Esophagus squamous epithelium (tissue), 4 donors: ENCODE measurements at regions not wholly inside any gene's neighbourhood (a gene's known extent, or its start where the extent isn't known, plus 50 kb on each side); places are given as distances from the start of the nearest gene placed in this dataset.

Experiments
- CTCF ChIP-seq, 6 experiments: fragments of 450-650 bp in 4 of 6; fragments of 200-600 bp in 2 of 6; sonication (generic) in 2 of 6; IDR thresholded peaks; one replicate each; pipeline ENCODE4 v1.5.1; 2016 to 2019; ENCODE audit warnings: antibody characterized with exemption in 6 of 6, mild to moderate bottlenecking in 4 of 6, moderate library complexity in 4 of 6
- POLR2A ChIP-seq, 4 donors: fragments of 450-650 bp; IDR thresholded peaks; one replicate each; pipeline ENCODE4 v1.6.1; 2017; ENCODE audit warnings: antibody characterized with exemption in 4 of 4, mild to moderate bottlenecking in 4 of 4, moderate library complexity in 3 of 4

GRCh38 chr3:189389346-189389745 is 217.6 kb downstream of the TPRG1 start:
- TF ChIP-seq POLR2A (IDR thresholded peaks at IDR 0.05), result no peak
- no peak for TF ChIP-seq CTCF (IDR thresholded peaks at IDR 0.05)
